Naive B cell (primary cell): ENCODE measurements at regions not wholly inside any gene's neighbourhood (a gene's known extent, or its start where the extent isn't known, plus 50 kb on each side); places are given as distances from the start of the nearest gene placed in this dataset.
A peak's percentile ranks its signal among the peaks of the same experiment; 100 is the strongest.

ENCODE experiments used
- ATAC-seq, 2 donors: fragments of 150-1000 bp; cut with Tn5 transposase; 2 replicates each; pipeline ENCODE4 v1.10.0; 2021; ENCODE audit warnings: low read depth in 2 of 2, mild to moderate bottlenecking in 2 of 2, moderate library complexity in 2 of 2
- DNase-seq: peaks from one replicate; pipeline ENCODE4 v3.0.0; 2022
- H3K27ac Mint-ChIP-seq, 6 donors: one replicate each; pipeline ENCODE4 v1.8.0; 2020 to 2022; ENCODE audit warnings: mild to moderate bottlenecking in 6 of 6, mixed read lengths in 6 of 6, moderate library complexity in 5 of 6, inconsistent platforms in 2 of 6
- H3K27me3 Mint-ChIP-seq, 3 donors: one replicate each; pipeline ENCODE4 v1.8.0; 2021 to 2022; ENCODE audit warnings: mixed read lengths in 3 of 3, mild to moderate bottlenecking in 1 of 3
- H3K36me3 Mint-ChIP-seq, 2 donors: one replicate each; pipeline ENCODE4 v1.8.0; 2020 to 2022; ENCODE audit warnings: mixed read lengths in 2 of 2, inconsistent platforms in 1 of 2, mild to moderate bottlenecking in 1 of 2
- H3K4me1 Mint-ChIP-seq, 3 donors: one replicate each; pipeline ENCODE4 v1.8.0; 2020 to 2022; ENCODE audit warnings: mixed read lengths in 3 of 3, inconsistent platforms in 1 of 3, mild to moderate bottlenecking in 1 of 3, moderate library complexity in 1 of 3
- H3K4me3 Mint-ChIP-seq, 8 donors: one replicate each; pipeline ENCODE4 v1.8.0; 2020 to 2022; ENCODE audit warnings: mild to moderate bottlenecking in 8 of 8, mixed read lengths in 8 of 8, moderate library complexity in 8 of 8, inconsistent platforms in 2 of 8
- H3K9me3 Mint-ChIP-seq, 7 donors: one replicate each; pipeline ENCODE4 v1.8.0; 2020 to 2022; ENCODE audit warnings: mixed read lengths in 7 of 7, mild to moderate bottlenecking in 5 of 7, inconsistent platforms in 2 of 7, moderate library complexity in 1 of 7

- Mint-ChIP-seq H3K4me1 (no peaks in the 10 kb centered on the region), H3K4me3 (no peak overlapping the region)
Observed at GRCh38 chr9:87803166-87803565, 77.2 kb downstream of the CTSL start.

GRCh38 chr9:87803623-87804345 lies 77.9 kb downstream of the CTSL start:
- Mint-ChIP-seq H3K4me1 (no peaks in the 10 kb centered on the region), H3K27ac (no peak overlapping the region), H3K4me3 (no peak overlapping the region), H3K9me3 (peaks cover 2 to 17% (median 5%) of the 10 kb centered on the region in 7 donors), H3K27me3 (peaks cover 4 to 22% (median 18%) of the 10 kb centered on the region in 3 donors), H3K36me3 (peaks cover 0 to 8% of the 10 kb centered on the region in 2 donors)
- no peak for ATAC-seq
- no peak for DNase-seq

More at GRCh38 chr9:87803166-87803565, 77.2 kb downstream of the CTSL start:
- no peak for ATAC-seq
- peaks cover 4 to 21% (median 18%) of the 10 kb centered on the region in 3 donors for H3K27me3 Mint-ChIP-seq
- H3K27ac Mint-ChIP-seq = no peak overlapping the region
- H3K9me3 Mint-ChIP-seq = peaks cover 0 to 11% (median 5%) of the 10 kb centered on the region in 7 donors
- peaks cover 0 to 8% of the 10 kb centered on the region in 2 donors for H3K36me3 Mint-ChIP-seq
- DNase-seq = no peak

- H3K27ac Mint-ChIP-seq = no peak overlapping the region
- peaks cover 4 to 23% (median 15%) of the 10 kb centered on the region in 3 donors for H3K27me3 Mint-ChIP-seq
- H3K9me3 Mint-ChIP-seq = peaks cover 2 to 18% (median 6%) of the 10 kb centered on the region in 7 donors
- H3K4me1 Mint-ChIP-seq = no peaks in the 10 kb centered on the region
- H3K4me3 Mint-ChIP-seq = no peak overlapping the region
- ATAC-seq (no peak), DNase-seq (no peak)
- peaks cover 0 to 8% of the 10 kb centered on the region in 2 donors for H3K36me3 Mint-ChIP-seq
Observed at GRCh38 chr9:87805259-87805658, 77.4 kb upstream of the SPATA31E1 start.

GRCh38 chr9:87810008-87810407 lies 72.7 kb upstream of the SPATA31E1 start:
- H3K9me3 Mint-ChIP-seq = peaks cover 2 to 18% (median 6%) of the 10 kb centered on the region in 7 donors
- no peaks in the 10 kb centered on the region for H3K4me1 Mint-ChIP-seq
- peaks cover 15 to 29% (median 18%) of the 10 kb centered on the region in 3 donors for H3K27me3 Mint-ChIP-seq
- peaks cover 0 to 8% of the 10 kb centered on the region in 2 donors for H3K36me3 Mint-ChIP-seq
- H3K27ac Mint-ChIP-seq = no peak overlapping the region
- DNase-seq (no peak), ATAC-seq (no peak)
- H3K4me3 Mint-ChIP-seq = no peak overlapping the region

- Mint-ChIP-seq H3K36me3 (peaks cover 0 to 8% of the 10 kb centered on the region in 2 donors), H3K9me3 (peaks cover 2 to 18% (median 6%) of the 10 kb centered on the region in 7 donors), H3K27me3 (peaks cover 15 to 35% (median 21%) of the 10 kb centered on the region in 3 donors), H3K4me1 (no peaks in the 10 kb centered on the region), H3K4me3 (no peak overlapping the region), H3K27ac (no peak overlapping the region)
- DNase-seq (no peak), ATAC-seq (no peak)
Observed at GRCh38 chr9:87810679-87811178, 71.9 kb upstream of the SPATA31E1 start.

- peaks cover 7 to 47% (median 21%) of the 10 kb centered on the region in 3 donors for H3K27me3 Mint-ChIP-seq
- no peak for DNase-seq
- no peak overlapping the region for H3K27ac Mint-ChIP-seq
- H3K36me3 Mint-ChIP-seq = peaks cover 0 to 6% of the 10 kb centered on the region in 2 donors
- H3K9me3 Mint-ChIP-seq = peaks cover 5 to 14% (median 6%) of the 10 kb centered on the region in 7 donors
- no peak overlapping the region for H3K4me3 Mint-ChIP-seq
- no peak for ATAC-seq
- H3K4me1 Mint-ChIP-seq = no peaks in the 10 kb centered on the region
Observed at GRCh38 chr9:87812375-87813118, 70.1 kb upstream of the SPATA31E1 start.

GRCh38 chr9:87813119-87813463 lies 69.6 kb upstream of the SPATA31E1 start:
- H3K4me1 Mint-ChIP-seq = no peaks in the 10 kb centered on the region
- ATAC-seq = no peak
- no peak overlapping the region for H3K27ac Mint-ChIP-seq
- no peak for DNase-seq
- peaks cover 2 to 48% (median 21%) of the 10 kb centered on the region in 3 donors for H3K27me3 Mint-ChIP-seq
- peaks cover under 1 to 8% (median 5%) of the 10 kb centered on the region in 7 donors for H3K9me3 Mint-ChIP-seq
- no peak overlapping the region for H3K4me3 Mint-ChIP-seq
- H3K36me3 Mint-ChIP-seq = peaks cover 0 to under 1% of the 10 kb centered on the region in 2 donors

- no peaks in the 10 kb centered on the region for H3K4me1 Mint-ChIP-seq
Observed at GRCh38 chr9:87816036-87816435, 66.6 kb upstream of the SPATA31E1 start.

GRCh38 chr9:87818308-87818707 lies 64.4 kb upstream of the SPATA31E1 start:
- no peak overlapping the region for H3K27ac Mint-ChIP-seq
- H3K9me3 Mint-ChIP-seq = peaks cover 0 to 9% (median 4%) of the 10 kb centered on the region in 7 donors
- no peak for ATAC-seq
- no peaks in the 10 kb centered on the region for H3K4me1 Mint-ChIP-seq
- no peak overlapping the region for H3K4me3 Mint-ChIP-seq
- H3K36me3 Mint-ChIP-seq = no peaks in the 10 kb centered on the region
- DNase-seq = no peak
- peaks cover 0 to 23% (median 9%) of the 10 kb centered on the region in 3 donors for H3K27me3 Mint-ChIP-seq

More at GRCh38 chr9:87816036-87816435, 66.6 kb upstream of the SPATA31E1 start:
- DNase-seq = no peak
- H3K9me3 Mint-ChIP-seq = peaks cover 0 to 9% (median 4%) of the 10 kb centered on the region in 7 donors
- H3K4me3 Mint-ChIP-seq = no peak overlapping the region
- H3K27ac Mint-ChIP-seq = peak overlapping the region in 1 of 6 donors; percentile 50
- no peaks in the 10 kb centered on the region for H3K36me3 Mint-ChIP-seq
- no peak for ATAC-seq
- H3K27me3 Mint-ChIP-seq = peaks cover 0 to 37% (median 19%) of the 10 kb centered on the region in 3 donors

- Mint-ChIP-seq H3K9me3 (peaks cover 0 to 9% (median 4%) of the 10 kb centered on the region in 7 donors), H3K27me3 (peaks cover 14 to 23% (median 15%) of the 10 kb centered on the region in 3 donors), H3K4me1 (no peaks in the 10 kb centered on the region)
Observed at GRCh38 chr9:87824216-87824875, 58.3 kb upstream of the SPATA31E1 start.

GRCh38 chr9:87824886-87825285 lies 57.8 kb upstream of the SPATA31E1 start:
- ATAC-seq = no peak
- H3K27me3 Mint-ChIP-seq = peaks cover 14 to 23% (median 18%) of the 10 kb centered on the region in 3 donors
- no peaks in the 10 kb centered on the region for H3K36me3 Mint-ChIP-seq
- H3K4me1 Mint-ChIP-seq = no peaks in the 10 kb centered on the region
- DNase-seq = no peak
- no peak overlapping the region for H3K27ac Mint-ChIP-seq
- H3K9me3 Mint-ChIP-seq = peaks cover 0 to 7% (median 4%) of the 10 kb centered on the region in 7 donors
- H3K4me3 Mint-ChIP-seq = no peak overlapping the region

More at GRCh38 chr9:87824216-87824875, 58.3 kb upstream of the SPATA31E1 start:
- ATAC-seq (no peak), DNase-seq (no peak)
- no peak overlapping the region for H3K27ac Mint-ChIP-seq
- H3K36me3 Mint-ChIP-seq = no peaks in the 10 kb centered on the region
- no peak overlapping the region for H3K4me3 Mint-ChIP-seq

- ATAC-seq = no peak
- Mint-ChIP-seq H3K27me3 (peaks cover 16 to 28% (median 18%) of the 10 kb centered on the region in 3 donors), H3K4me3 (no peak overlapping the region), H3K36me3 (no peaks in the 10 kb centered on the region), H3K9me3 (peaks cover 0 to 7% (median 0%) of the 10 kb centered on the region in 7 donors), H3K4me1 (no peaks in the 10 kb centered on the region), H3K27ac (no peak overlapping the region)
- DNase-seq = no peak
Observed at GRCh38 chr9:87826331-87826730, 56.3 kb upstream of the SPATA31E1 start.

GRCh38 chr9:87827341-87827740 lies 55.3 kb upstream of the SPATA31E1 start:
- DNase-seq (no peak), ATAC-seq (no peak)
- no peaks in the 10 kb centered on the region for H3K4me1 Mint-ChIP-seq
- H3K27me3 Mint-ChIP-seq = peaks cover 18 to 28% (median 20%) of the 10 kb centered on the region in 3 donors
- H3K4me3 Mint-ChIP-seq = no peak overlapping the region
- H3K27ac Mint-ChIP-seq = no peak overlapping the region
- H3K36me3 Mint-ChIP-seq = no peaks in the 10 kb centered on the region
- H3K9me3 Mint-ChIP-seq = peaks cover 0 to 7% (median 0%) of the 10 kb centered on the region in 7 donors
